ENCODE measurements at regions not wholly inside any gene's neighbourhood (a gene's known extent, or its start where the extent isn't known, plus 50 kb on each side); places are given as distances from the start of the nearest gene placed in this dataset.

GRCh38 chr12:72925716-72926115, 653.5 kb downstream of the TRHDE start:
- TF ChIP-seq MAX (IDR thresholded peaks at IDR 0.05) (no peak), TAF1 (IDR thresholded peaks at IDR 0.05; ENCODE audit: low read depth) (no peak)

GRCh38 chr12:72937486-72937885, 665.3 kb downstream of the TRHDE start:
- TF ChIP-seq CREB1 (IDR thresholded peaks at IDR 0.05; ENCODE audit: low read depth) (no peak), ZBTB7A (IDR thresholded peaks at IDR 0.05; ENCODE audit: low read depth) (no peak), REST (IDR thresholded peaks at IDR 0.05; ENCODE audit: low read depth) (no peak), RAD21 (IDR thresholded peaks at IDR 0.05; ENCODE audit: low read depth) (no peak), NFIC (IDR thresholded peaks at IDR 0.05) (no peak), CEBPB (IDR thresholded peaks at IDR 0.05) (no peak), USF1 (IDR thresholded peaks at IDR 0.05) (no peak), TAF1 (IDR thresholded peaks at IDR 0.05; ENCODE audit: low read depth) (no peak), MAX (IDR thresholded peaks at IDR 0.05) (no peak), TEAD4 (IDR thresholded peaks at IDR 0.05) (no peak), FOXM1 (IDR thresholded peaks at IDR 0.05; ENCODE audit: borderline replicate concordance, low read depth) (no peak), EP300 (IDR thresholded peaks at IDR 0.05; ENCODE audit: borderline replicate concordance) (no peak), EGR1 (IDR thresholded peaks at IDR 0.05) (no peak), TCF12 (IDR thresholded peaks at IDR 0.05; ENCODE audit: low read depth) (no peak), YY1 (IDR thresholded peaks at IDR 0.05; ENCODE audit: low read depth) (no peak)

GRCh38 chr12:72957454-72957853, 685.3 kb downstream of the TRHDE start:
- TF ChIP-seq TAF1 (IDR thresholded peaks at IDR 0.05; ENCODE audit: low read depth), result no peak
- TF ChIP-seq CEBPB (IDR thresholded peaks at IDR 0.05), result no peak
- TF ChIP-seq EGR1 (IDR thresholded peaks at IDR 0.05), result no peak
- TF ChIP-seq USF1 (IDR thresholded peaks at IDR 0.05), result no peak
- no peak for TF ChIP-seq YY1 (IDR thresholded peaks at IDR 0.05; ENCODE audit: low read depth)
- TF ChIP-seq REST (IDR thresholded peaks at IDR 0.05; ENCODE audit: low read depth), result no peak
- TF ChIP-seq TCF12 (IDR thresholded peaks at IDR 0.05; ENCODE audit: low read depth), result no peak
- no peak for TF ChIP-seq EP300 (IDR thresholded peaks at IDR 0.05; ENCODE audit: borderline replicate concordance)
- no peak for TF ChIP-seq ZBTB7A (IDR thresholded peaks at IDR 0.05; ENCODE audit: low read depth)
- TF ChIP-seq FOXM1 (IDR thresholded peaks at IDR 0.05; ENCODE audit: borderline replicate concordance, low read depth), result no peak

- TF ChIP-seq ZBTB7A (IDR thresholded peaks at IDR 0.05; ENCODE audit: low read depth) (no peak), EP300 (IDR thresholded peaks at IDR 0.05; ENCODE audit: borderline replicate concordance) (no peak), CEBPB (IDR thresholded peaks at IDR 0.05) (no peak), RAD21 (IDR thresholded peaks at IDR 0.05; ENCODE audit: low read depth) (no peak), TAF1 (IDR thresholded peaks at IDR 0.05; ENCODE audit: low read depth) (no peak), NFIC (IDR thresholded peaks at IDR 0.05) (no peak), TEAD4 (IDR thresholded peaks at IDR 0.05) (no peak), CREB1 (IDR thresholded peaks at IDR 0.05; ENCODE audit: low read depth) (no peak), REST (IDR thresholded peaks at IDR 0.05; ENCODE audit: low read depth) (no peak), USF1 (IDR thresholded peaks at IDR 0.05) (no peak), FOXM1 (IDR thresholded peaks at IDR 0.05; ENCODE audit: borderline replicate concordance, low read depth) (no peak), MAX (IDR thresholded peaks at IDR 0.05) (no peak), EGR1 (IDR thresholded peaks at IDR 0.05) (no peak)
Measured at GRCh38 chr12:72966684-72967083, 694.5 kb downstream of the TRHDE start.

Measured in Ishikawa (cell line).